ENCODE measurements at regions not wholly inside any gene's neighbourhood (a gene's known extent, or its start where the extent isn't known, plus 50 kb on each side); places are given as distances from the start of the nearest gene placed in this dataset.

- H3K36me3 ChIP-seq (ENCODE audit: control insufficient read depth, insufficient read depth, low read length): no peaks in the 10 kb centered on the region
- Mint-ChIP-seq H3K4me3 (no peak overlapping the region), H3K9me3 (peaks cover 13% of the 10 kb centered on the region), H3K4me1 (peaks cover 11% of the 10 kb centered on the region), H3K27me3 (ENCODE audit: insufficient read depth) (no peaks in the 10 kb centered on the region), H3K36me3 (ENCODE audit: low read depth) (no peaks in the 10 kb centered on the region), H3K27ac (no peak overlapping the region)
- no peak overlapping the region for H3K27ac ChIP-seq (ENCODE audit: low read depth, low read length)
- TF ChIP-seq CTCF (conservative IDR thresholded peaks at IDR 0.05): no peak
- no peak for DNase-seq
- no peak overlapping the region for H3K4me3 ChIP-seq (ENCODE audit: low read length)
- no peaks in the 10 kb centered on the region for H3K4me1 ChIP-seq (ENCODE audit: control insufficient read depth, insufficient read depth, low read length)
- peaks cover 57% of the 10 kb centered on the region for H3K9me3 ChIP-seq (ENCODE audit: control insufficient read depth, low read length)
- H3K9ac ChIP-seq (ENCODE audit: extremely low read depth, low read length, poor library complexity, severe bottlenecking): no peak overlapping the region
- H3K27me3 ChIP-seq (ENCODE audit: control insufficient read depth, insufficient read depth, low read length, poor library complexity, severe bottlenecking): no peaks in the 10 kb centered on the region
- WGBS, 2 experiments (ENCODE audit: insufficient coverage in 1 of 2, insufficient read length in 1 of 2): 79 to 94% methylated on average over 1 of the region's 1 CpG
Measured at GRCh38 chr3:805326-805725, 287.5 kb upstream of the CNTN6 start.

GRCh38 chr3:806006-806405 is 286.8 kb upstream of the CNTN6 start:
- no peak for TF ChIP-seq CTCF (conservative IDR thresholded peaks at IDR 0.05)
- Histone ChIP-seq H3K4me1 (ENCODE audit: control insufficient read depth, insufficient read depth, low read length) (no peaks in the 10 kb centered on the region), H3K9me3 (ENCODE audit: control insufficient read depth, low read length) (peaks cover 52% of the 10 kb centered on the region), H3K27ac (ENCODE audit: low read depth, low read length) (no peak overlapping the region), H3K36me3 (ENCODE audit: control insufficient read depth, insufficient read depth, low read length) (no peaks in the 10 kb centered on the region), H3K27me3 (ENCODE audit: control insufficient read depth, insufficient read depth, low read length, poor library complexity, severe bottlenecking) (no peaks in the 10 kb centered on the region), H3K9ac (ENCODE audit: extremely low read depth, low read length, poor library complexity, severe bottlenecking) (no peak overlapping the region), H3K4me3 (ENCODE audit: low read length) (no peak overlapping the region)
- Mint-ChIP-seq H3K36me3 (ENCODE audit: low read depth) (no peaks in the 10 kb centered on the region), H3K9me3 (peaks cover 15% of the 10 kb centered on the region), H3K27me3 (ENCODE audit: insufficient read depth) (peaks cover 1% of the 10 kb centered on the region), H3K4me1 (peaks cover 11% of the 10 kb centered on the region), H3K27ac (no peak overlapping the region), H3K4me3 (no peak overlapping the region)
- 86 to 89% methylated on average over 1 to 2 of the region's 2 CpGs for WGBS, 2 experiments (ENCODE audit: insufficient coverage in 1 of 2, insufficient read length in 1 of 2)
- DNase-seq: no peak

- Histone ChIP-seq H3K4me1 (ENCODE audit: control insufficient read depth, insufficient read depth, low read length) (no peaks in the 10 kb centered on the region), H3K9me3 (ENCODE audit: control insufficient read depth, low read length) (peaks cover 16% of the 10 kb centered on the region), H3K27me3 (ENCODE audit: control insufficient read depth, insufficient read depth, low read length, poor library complexity, severe bottlenecking) (no peaks in the 10 kb centered on the region), H3K27ac (ENCODE audit: low read depth, low read length) (no peak overlapping the region), H3K4me3 (ENCODE audit: low read length) (no peak overlapping the region), H3K9ac (ENCODE audit: extremely low read depth, low read length, poor library complexity, severe bottlenecking) (no peak overlapping the region), H3K36me3 (ENCODE audit: control insufficient read depth, insufficient read depth, low read length) (no peaks in the 10 kb centered on the region)
- H3K4me1 Mint-ChIP-seq: no peaks in the 10 kb centered on the region
- no peak for DNase-seq
- no peaks in the 10 kb centered on the region for H3K36me3 Mint-ChIP-seq (ENCODE audit: low read depth)
- no peaks in the 10 kb centered on the region for H3K27me3 Mint-ChIP-seq (ENCODE audit: insufficient read depth)
- no peak for TF ChIP-seq CTCF (conservative IDR thresholded peaks at IDR 0.05)
- peaks cover 6% of the 10 kb centered on the region for H3K9me3 Mint-ChIP-seq
- H3K4me3 Mint-ChIP-seq: no peak overlapping the region
- H3K27ac Mint-ChIP-seq: no peak overlapping the region
- 75 to 100% methylated on average over 1 to 5 of the region's 5 CpGs for WGBS, 2 experiments (ENCODE audit: insufficient coverage in 1 of 2, insufficient read length in 1 of 2)
Measured at GRCh38 chr3:816605-817004, 276.2 kb upstream of the CNTN6 start.
